HS-27A (cell line): ENCODE measurements at regions not wholly inside any gene's neighbourhood (a gene's known extent, or its start where the extent isn't known, plus 50 kb on each side); places are given as distances from the start of the nearest gene placed in this dataset.

Experiments used
- DNase-seq: peaks from one replicate; pipeline ENCODE4 v3.0.0-alpha.2; 2012; ENCODE audit warnings: low read depth, missing footprints

DNA sequence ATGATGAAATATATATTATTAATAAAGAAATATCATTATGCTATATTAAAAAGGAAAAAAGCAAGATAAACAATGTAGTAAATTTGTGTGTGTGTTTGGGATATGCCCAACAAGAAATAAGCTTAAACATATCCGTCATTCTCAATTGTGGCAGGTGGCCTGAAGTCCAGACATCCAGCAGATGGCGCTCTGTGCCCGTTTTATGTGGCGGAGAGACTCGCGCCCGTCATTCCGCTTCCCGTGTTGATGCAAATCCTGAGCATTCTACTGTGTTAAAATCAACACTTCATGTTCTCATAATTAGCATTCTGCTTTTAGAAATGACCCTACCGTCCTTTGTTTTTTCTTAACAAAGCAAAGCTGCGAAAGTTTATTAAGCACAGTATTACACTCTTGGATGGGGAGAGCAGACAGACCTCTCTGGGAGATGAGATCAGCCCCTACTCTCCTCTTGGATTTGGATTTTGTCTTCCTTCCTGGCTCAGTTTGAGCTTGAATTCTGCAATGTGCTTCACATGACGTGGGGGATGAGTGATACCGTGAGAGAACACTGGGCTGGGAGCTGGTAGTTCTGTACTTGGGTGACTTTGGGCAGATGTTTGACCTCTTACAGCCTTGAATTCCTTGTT, 125.8 kb downstream of the MCHR2 start:
- DNase-seq, result peak; percentile 8
